ENCODE measurements at regions not wholly inside any gene's neighbourhood (a gene's known extent, or its start where the extent isn't known, plus 50 kb on each side); places are given as distances from the start of the nearest gene placed in this dataset.

DNA sequence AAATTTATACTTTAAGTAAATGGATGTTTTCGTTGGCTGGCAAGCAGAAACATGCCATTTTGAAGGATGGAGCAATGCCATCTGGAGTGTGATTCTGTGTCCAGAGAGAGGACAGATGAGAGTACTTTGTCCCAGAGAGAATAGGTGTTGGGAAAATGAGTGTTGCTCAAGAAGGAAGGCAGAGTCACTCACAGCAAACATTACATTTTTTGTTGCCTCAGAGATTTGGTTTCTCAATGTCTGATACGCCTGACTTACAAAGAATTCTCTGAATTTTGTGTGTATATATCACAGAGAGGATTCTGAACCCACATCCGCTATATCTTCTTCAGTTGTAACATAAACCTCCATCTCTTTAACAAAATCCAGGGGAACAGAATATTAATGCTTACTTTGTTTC, 102.8 kb upstream of the PCDH18 start:
- peak in 1 of 2 experiments; percentile 24 for DNase-seq (ENCODE audit: low read depth in 2 of 2)

DNA sequence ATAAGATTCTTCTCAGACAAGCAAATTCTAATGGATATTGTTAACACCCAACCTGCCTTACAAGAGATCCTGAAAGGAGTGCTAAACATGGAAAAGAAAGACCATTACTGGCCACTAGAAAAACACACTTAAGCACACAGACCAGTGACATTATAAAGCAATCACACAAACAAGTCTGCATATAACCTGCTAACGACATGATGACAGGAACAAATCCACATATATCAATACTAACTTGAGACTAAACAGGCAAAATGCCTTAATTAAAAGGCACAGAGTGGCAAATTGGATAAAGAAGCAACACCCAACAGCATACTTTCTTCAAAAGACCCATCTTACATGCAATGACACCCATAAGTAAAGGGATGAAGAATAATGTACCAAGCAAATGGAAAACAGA, 100.5 kb upstream of the PCDH18 start:
- DNase-seq (ENCODE audit: low read depth in 2 of 2): no peak

GRCh38 chr4:137631605-137632004, 99.3 kb upstream of the PCDH18 start:
- DNase-seq (ENCODE audit: low read depth in 2 of 2): no peak

DNA sequence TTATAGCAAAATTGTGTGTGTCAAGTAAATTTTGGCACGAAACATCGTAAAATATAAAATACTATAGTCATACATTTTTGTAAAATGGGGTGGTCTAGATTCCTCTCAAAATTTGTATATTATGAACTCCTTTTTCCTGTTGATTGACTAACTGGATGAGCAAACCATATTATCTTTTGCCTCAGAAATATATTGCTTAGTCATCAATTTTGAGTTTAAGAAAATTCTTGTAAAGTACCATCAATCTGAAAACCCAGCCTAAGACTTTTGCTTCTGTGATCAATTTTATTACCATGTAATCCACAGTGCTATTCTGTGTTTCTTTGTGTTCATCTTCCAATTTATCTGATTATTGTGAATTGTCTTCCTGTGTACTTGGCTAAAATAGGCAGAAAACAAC, 98.0 kb upstream of the PCDH18 start:
- no peak for DNase-seq (ENCODE audit: low read depth in 2 of 2)

DNA sequence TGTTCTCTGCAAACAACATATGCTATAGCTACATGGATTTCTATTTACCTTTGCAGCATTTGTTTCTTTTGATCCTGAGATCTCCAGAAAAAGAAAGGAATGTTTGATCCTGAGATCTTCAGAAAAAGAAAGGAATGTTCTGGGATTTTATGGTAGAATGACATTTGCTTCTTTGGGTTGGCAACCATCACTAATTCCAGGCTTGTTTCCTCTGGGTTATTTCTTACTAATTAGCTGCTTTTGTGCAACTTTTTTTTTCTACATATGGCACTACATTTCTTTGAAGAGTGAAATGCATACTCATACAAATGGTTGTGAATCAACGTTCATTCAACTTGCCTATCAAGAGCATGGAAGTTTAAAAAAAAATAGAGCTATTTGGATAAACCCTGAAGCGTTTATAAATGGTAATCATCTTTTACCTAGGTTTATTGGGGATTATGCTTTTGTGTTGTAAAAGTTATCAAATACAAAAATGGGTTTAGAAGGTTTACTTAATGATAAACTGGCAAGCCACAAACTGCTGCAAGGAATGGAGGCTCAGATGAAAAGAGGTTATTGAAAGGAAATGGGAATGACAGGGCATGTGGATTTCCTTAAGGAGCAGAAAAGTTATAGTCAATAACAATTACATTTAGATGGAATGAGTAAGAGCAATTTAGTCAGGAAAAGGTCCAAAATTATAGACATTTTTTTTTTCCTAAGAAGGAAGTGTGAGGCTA, 95.6 kb upstream of the PCDH18 start:
- DNase-seq (ENCODE audit: low read depth in 2 of 2): no peak

DNA sequence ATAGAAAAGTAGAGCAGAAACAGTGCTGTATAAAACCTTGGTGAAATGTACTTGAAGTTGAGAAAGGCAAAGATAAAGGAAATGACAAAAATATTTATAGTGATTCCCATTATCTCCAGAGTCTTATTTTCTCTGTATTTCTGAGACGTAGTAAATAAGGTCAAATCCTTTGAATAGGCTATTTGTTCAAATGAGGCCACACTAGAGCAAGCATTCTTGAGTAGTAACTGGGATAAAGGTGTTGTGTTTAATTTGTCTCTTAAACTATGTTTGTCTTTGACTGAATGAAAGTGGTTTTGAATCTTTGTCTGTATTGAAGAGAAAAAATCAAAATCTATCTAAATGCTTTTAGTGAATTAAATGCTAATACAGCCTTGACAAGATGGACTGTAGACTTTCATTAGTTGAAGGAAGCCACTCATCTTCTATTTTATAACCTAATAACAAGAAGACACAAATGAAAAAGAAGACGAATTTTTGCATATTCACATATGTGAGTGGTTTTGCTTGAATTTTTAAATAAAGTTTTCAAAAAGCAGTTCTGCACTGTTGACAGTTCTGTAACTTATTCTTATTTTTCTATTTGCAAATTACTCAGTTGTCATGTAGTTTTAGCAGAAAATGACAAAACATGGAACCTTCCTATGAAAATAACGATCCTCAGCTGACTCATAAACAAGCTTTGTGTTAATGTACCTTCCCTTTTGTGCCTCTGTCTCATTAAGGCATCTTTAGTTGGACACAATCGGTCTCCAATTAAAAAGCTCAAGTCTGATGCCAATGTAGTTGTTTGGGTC, 94.8 kb upstream of the PCDH18 start:
- DNase-seq (ENCODE audit: low read depth in 2 of 2): no peak

DNA sequence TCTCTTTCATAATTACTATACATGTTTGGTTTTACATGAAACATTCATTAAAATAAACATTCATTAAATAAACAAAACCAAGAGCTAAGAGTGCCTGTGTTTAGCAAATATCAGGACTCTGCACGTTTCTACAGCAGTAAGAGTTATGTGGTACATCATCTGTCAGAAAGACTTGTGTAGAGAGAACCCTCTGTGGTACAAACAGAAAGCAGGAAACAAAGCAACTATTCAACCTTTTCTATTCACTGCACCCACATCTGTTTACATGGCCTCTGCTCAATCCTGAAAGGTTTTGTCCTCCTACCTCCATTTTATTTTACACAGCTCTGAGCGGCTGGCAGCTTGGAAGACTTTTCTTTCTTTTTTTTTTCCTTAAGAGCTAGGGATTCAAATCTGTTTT, 90.7 kb upstream of the PCDH18 start:
- DNase-seq (ENCODE audit: low read depth in 2 of 2): no peak

DNA sequence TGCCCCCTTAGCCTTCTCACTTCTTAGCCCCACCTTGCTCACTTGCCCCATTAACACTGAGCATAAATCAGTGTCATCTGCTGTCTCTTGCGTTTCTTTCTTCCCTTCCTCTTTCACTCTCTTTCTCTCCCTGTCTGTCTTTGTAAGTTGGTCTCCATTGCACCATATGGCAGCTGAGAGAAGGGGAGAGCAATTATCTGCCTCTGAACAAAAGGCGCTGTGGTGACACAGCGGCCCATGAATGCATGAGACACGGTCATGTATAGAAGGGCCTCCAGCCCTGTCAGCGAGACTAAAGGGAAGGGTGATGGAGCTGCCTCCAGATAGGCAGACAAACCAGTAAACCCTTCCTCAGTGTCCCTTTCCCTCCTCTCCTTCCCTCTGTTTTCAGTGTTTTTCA, 88.8 kb upstream of the PCDH18 start:
- no peak for DNase-seq (ENCODE audit: low read depth in 2 of 2)

- no peak for DNase-seq (ENCODE audit: low read depth in 2 of 2)
Observed at GRCh38 chr4:137614491-137614890, 82.2 kb upstream of the PCDH18 start.

DNA sequence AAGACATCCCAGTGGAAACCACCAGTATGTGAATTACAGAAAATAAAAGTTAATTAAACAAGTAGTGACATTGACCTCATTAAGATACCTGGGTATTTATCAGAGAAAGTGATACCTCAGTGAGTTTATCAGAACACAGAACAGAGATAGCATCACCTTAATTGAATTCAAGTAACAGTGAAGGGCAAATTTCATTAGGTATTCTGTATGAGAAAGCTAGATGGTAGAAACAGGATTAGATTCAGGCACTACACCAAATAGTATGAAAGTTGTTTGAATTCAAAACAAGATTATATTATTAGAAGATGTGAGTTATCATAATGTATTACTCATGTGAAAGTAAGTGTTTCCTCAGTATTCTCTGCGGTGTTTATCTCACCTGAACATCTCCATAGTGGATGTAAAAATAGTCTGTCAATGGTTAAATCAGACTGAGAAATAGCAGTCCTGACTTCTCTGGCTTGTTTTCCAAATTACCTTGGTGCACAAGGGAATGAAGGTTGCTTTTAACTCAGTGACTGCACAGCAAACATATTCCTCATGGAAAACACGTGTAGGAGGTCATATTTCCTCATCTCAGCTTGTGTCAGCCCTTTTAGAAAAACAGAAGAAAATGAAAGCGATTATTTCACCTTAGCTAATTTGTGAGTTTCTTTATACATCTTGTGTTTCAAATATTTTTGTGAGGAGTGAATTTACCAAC, 79.9 kb upstream of the PCDH18 start:
- no peak for DNase-seq (ENCODE audit: low read depth in 2 of 2)

DNA sequence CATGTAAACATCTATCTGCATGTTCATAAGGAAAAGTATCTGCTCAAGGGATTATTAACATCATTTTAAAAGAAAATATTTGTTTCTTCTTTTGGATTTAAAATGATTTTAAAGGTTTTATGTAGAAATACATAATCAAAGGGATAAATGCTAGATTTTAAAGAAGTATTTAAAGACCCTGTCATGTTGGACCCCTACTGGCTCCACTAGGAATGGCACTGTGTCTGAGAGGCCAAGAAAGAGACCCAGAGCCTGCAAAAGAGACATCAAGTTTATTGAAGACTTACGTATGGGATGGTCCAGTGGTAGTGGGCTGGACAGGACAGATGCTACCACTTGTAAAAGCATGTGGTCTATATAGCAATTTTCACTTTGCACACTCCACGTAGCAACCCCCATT, 78.7 kb upstream of the PCDH18 start:
- no peak for DNase-seq (ENCODE audit: low read depth in 2 of 2)

- DNase-seq (ENCODE audit: low read depth in 2 of 2): peak; percentile 66 to 69
Observed at GRCh38 chr4:137609718-137610430, 77.6 kb upstream of the PCDH18 start.

DNA sequence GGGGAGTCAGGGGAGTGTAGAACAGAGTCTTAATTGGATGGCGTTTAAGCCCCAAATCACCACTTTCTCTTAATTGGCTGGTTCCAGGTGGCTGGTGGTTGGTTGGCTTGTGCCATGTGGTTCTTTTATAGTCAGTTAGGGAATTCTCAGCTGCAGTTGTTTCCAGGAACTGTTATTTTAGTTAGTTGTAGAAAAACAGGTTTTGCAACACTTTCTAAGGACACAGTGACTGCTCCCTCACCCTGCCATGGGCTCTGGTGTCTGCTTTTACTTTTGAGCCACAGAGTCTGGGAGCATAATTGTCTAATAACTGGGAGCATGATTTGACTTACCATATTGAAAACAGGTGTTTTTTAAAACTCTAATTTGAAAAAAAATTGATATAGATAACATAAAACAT, 75.8 kb upstream of the PCDH18 start:
- no peak for DNase-seq (ENCODE audit: low read depth in 2 of 2)

DNA sequence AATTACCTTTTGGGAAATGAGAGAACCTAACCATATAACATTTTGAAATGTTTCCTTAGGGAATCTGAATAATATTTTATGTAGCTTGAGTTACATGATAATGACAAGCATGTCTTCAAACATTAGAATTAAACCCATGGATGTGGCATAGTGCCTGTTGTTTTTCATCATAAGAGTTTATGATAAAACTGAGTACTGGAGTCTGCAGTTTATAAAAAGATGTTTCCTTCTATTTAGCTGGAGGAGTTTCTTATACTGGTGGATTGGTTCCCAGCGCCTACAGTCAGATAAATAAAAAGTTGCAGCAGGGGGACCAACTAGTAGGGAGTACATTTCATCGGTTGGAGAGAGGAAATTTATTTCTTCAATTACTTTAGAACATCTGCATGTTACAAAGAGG, 70.1 kb upstream of the PCDH18 start:
- no peak for DNase-seq (ENCODE audit: low read depth in 2 of 2)

DNA sequence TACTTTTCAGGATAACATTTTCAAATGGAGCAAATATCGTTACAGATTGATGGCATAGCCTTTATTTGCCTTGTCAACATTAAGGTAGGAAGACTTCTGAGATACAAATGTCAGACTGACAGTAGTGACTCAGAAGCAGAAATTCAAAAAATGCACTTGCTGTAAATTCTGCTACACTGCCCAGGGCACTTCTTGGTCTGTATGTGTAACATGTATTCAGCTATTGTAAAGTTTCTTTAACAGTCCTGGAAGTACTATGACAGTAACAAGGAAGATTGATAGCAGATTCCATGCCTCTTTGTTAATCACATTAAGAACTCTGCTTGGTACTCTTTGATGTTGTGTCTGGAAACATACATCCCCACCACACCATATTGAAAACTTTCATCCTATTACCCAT, 69.6 kb upstream of the PCDH18 start:
- DNase-seq (ENCODE audit: low read depth in 2 of 2): no peak

- DNase-seq (ENCODE audit: low read depth in 2 of 2): no peak
Observed at GRCh38 chr4:137599734-137600133, 67.4 kb upstream of the PCDH18 start.

GRCh38 chr4:137597752-137598430, 65.6 kb upstream of the PCDH18 start:
- no peak for DNase-seq (ENCODE audit: low read depth in 2 of 2)

GRCh38 chr4:137587796-137588195, 55.5 kb upstream of the PCDH18 start:
- no peak for DNase-seq (ENCODE audit: low read depth in 2 of 2)

- DNase-seq (ENCODE audit: low read depth in 2 of 2): no peak
Observed at GRCh38 chr4:137583671-137584070, 51.4 kb upstream of the PCDH18 start.

Data from fibroblast of skin of left biceps (primary cell).